Osteocyte (in vitro differentiated cells): ENCODE measurements at regions not wholly inside any gene's neighbourhood (a gene's known extent, or its start where the extent isn't known, plus 50 kb on each side); places are given as distances from the start of the nearest gene placed in this dataset.
A peak's percentile ranks its signal among the peaks of the same experiment; 100 is the strongest.

Experiments used
- DNase-seq: peaks from one replicate; pipeline ENCODE4 v3.0.0; 2021; ENCODE audit warnings: mixed read lengths; ENCODE audit not compliant: unreplicated experiment; ENCODE audit errors: extremely low spot score
- H3K27ac Mint-ChIP-seq: one replicate; pipeline ENCODE4 v1.8.0; 2021; ENCODE audit warnings: mild to moderate bottlenecking, mixed read lengths; ENCODE audit not compliant: unreplicated experiment
- H3K27me3 Mint-ChIP-seq: one replicate; pipeline ENCODE4 v1.8.0; 2021; ENCODE audit warnings: mixed read lengths; ENCODE audit not compliant: unreplicated experiment
- H3K36me3 Mint-ChIP-seq: one replicate; pipeline ENCODE4 v1.8.0; 2021; ENCODE audit warnings: mixed read lengths; ENCODE audit not compliant: unreplicated experiment
- H3K4me1 Mint-ChIP-seq: one replicate; pipeline ENCODE4 v1.8.0; 2021; ENCODE audit warnings: mixed read lengths; ENCODE audit not compliant: unreplicated experiment
- H3K4me3 Mint-ChIP-seq: one replicate; pipeline ENCODE4 v1.8.0; 2021; ENCODE audit warnings: mild to moderate bottlenecking, moderate library complexity, mixed read lengths; ENCODE audit not compliant: unreplicated experiment
- H3K9me3 Mint-ChIP-seq: one replicate; pipeline ENCODE4 v1.8.0; 2021; ENCODE audit warnings: mixed read lengths; ENCODE audit not compliant: unreplicated experiment
- TF ChIP-seq, protein P1 (sequence below): fragments of 200-600 bp; sonication (generic); IDR thresholded peaks from 2 replicates; pipeline ENCODE4 v1.5.0; 2021; ENCODE audit warnings: antibody characterized with exemption, mild to moderate bottlenecking, moderate library complexity

DNA sequence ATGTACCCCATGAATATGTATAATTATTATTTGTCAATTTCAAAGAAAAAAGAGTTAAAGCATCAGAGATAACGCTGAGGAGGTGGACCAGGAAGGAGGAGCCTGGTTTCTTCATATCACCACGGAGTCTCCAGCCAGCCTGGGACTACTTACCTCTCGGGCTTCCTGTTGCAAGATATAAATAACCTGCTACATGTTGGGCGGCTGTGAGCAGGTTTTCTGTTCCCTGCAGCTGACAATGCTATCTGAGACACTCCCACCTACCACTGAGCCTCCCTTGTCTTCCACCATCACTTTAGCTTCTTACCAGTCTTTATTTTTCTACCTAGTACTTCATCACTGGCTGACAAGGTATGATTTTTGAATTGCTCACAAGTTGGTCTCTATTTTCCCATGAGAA, 102.7 kb upstream of the CPEB4 start:
- H3K4me3 Mint-ChIP-seq = no peak overlapping the region
- TF ChIP-seq, protein P1, sequence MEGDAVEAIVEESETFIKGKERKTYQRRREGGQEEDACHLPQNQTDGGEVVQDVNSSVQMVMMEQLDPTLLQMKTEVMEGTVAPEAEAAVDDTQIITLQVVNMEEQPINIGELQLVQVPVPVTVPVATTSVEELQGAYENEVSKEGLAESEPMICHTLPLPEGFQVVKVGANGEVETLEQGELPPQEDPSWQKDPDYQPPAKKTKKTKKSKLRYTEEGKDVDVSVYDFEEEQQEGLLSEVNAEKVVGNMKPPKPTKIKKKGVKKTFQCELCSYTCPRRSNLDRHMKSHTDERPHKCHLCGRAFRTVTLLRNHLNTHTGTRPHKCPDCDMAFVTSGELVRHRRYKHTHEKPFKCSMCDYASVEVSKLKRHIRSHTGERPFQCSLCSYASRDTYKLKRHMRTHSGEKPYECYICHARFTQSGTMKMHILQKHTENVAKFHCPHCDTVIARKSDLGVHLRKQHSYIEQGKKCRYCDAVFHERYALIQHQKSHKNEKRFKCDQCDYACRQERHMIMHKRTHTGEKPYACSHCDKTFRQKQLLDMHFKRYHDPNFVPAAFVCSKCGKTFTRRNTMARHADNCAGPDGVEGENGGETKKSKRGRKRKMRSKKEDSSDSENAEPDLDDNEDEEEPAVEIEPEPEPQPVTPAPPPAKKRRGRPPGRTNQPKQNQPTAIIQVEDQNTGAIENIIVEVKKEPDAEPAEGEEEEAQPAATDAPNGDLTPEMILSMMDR = no peak
- no peak for DNase-seq
- no peaks in the 10 kb centered on the region for H3K36me3 Mint-ChIP-seq
- H3K4me1 Mint-ChIP-seq = peaks cover 40% of the 10 kb centered on the region
- H3K9me3 Mint-ChIP-seq = no peaks in the 10 kb centered on the region
- no peak overlapping the region for H3K27ac Mint-ChIP-seq
- H3K27me3 Mint-ChIP-seq = no peaks in the 10 kb centered on the region

DNA sequence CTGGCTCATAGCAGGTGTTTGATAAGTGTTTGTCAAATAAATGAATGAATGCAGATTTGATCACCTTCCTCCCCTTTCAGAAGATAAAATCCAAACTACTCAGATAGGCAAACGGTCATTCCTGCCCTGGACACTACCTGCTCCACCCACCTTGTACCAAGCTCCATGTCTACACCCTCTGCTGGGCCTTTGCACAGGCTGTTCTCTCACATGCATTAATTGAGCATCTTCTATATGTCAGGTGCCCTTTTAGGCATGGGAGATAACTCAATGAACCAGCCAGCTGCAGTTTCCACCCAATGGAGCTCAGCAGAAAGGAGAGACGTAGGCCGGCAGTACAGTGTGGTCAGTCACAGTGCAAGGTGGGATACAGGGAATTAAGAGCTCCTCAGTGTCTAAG, 102.3 kb upstream of the CPEB4 start:
- H3K27ac Mint-ChIP-seq = no peak overlapping the region
- TF ChIP-seq, protein P1 = no peak
- peaks cover 38% of the 10 kb centered on the region for H3K4me1 Mint-ChIP-seq
- no peak overlapping the region for H3K4me3 Mint-ChIP-seq
- DNase-seq = no peak
- H3K27me3 Mint-ChIP-seq = no peaks in the 10 kb centered on the region
- H3K36me3 Mint-ChIP-seq = no peaks in the 10 kb centered on the region
- no peaks in the 10 kb centered on the region for H3K9me3 Mint-ChIP-seq

DNA sequence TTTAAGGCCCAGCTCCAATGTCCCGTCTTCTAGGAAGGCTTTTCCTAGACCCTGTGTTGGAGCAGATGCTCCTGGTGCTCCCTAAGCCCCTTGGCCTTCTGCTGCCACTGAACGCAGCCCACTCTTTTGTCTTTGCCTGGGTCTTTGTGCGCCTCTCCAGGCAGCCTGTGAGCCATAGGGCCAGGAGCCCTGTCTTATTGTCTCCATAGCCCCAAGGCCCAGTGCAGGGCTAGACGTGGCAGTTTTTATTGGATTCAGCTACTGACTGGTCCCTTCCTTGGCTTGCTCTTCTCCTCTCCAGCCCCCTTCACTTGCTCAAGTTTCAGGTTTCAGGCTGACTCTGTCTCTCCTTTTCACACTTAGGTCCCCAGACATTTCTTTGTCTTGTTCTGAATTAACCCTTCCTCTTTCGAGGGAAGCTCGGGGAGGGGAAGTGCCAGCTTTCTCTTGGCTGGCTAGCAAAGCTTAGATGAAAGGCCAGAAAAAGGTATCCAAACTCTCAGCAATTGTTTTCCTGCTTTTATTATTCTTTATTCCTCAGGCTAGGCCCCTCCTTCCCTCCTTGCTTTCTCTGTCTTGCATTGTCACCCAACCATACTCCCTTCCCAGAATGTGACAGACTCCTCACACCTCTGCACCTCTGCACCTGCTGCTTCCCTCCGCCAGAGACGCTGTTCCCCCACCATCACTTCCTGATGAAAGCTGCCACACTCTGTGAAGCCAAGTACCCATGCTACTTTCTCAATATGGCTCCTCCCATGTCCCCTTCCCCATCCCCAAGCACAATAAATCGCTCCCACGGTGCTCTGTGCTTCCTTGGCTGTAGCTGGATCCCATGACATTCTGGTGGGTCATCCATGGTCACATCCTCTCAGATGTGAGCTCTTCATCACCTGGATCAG, 101.6 kb upstream of the CPEB4 start:
- Mint-ChIP-seq H3K4me1 (peaks cover 31% of the 10 kb centered on the region), H3K9me3 (no peaks in the 10 kb centered on the region), H3K27me3 (no peaks in the 10 kb centered on the region), H3K36me3 (no peaks in the 10 kb centered on the region), H3K27ac (no peak overlapping the region), H3K4me3 (no peak overlapping the region)
- TF ChIP-seq, protein P1 = no peak
- DNase-seq = no peak

DNA sequence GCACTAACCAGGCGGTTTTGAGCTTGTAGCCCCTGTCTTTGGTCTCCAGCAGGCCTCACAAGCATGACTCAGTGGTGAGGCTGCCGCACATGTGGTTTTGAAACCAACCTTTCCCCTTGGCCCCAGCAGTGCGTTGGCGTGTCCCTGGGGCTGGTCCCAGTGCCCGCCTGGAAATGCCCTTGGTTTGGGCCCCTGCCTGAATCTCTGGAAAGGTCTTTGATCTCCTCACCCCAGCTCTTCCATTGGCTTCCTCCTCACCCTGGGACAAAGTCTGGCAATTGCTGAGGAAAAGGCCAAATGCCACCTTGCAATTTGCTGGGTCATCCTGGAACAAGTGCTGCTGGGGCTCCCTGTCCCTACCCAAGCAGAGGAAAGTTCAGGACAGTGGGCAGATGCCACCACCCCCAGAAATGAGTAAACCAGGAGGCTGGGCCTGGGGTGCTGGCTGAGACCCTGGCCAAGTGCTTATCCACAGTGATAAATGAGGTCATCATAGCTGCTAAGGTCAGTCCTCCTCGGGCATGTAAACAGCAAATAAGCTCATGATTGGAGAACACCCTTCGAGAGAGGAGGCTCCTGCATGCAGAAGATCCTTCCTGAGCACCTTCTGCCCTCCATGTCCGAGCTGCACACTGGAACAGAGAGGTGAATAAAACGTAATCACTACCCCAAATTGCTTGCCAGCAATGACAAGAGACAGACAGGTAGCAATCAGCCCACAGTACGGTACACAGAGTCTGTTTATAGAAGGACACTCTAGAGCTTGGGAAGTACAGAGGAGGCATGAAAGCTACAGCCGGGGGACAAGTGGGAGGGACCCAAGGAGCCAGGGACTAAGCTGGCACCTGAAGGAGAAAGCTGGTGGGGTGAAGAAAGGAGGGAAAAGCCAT, 98.9 kb upstream of the CPEB4 start:
- DNase-seq = no peak
- Mint-ChIP-seq H3K27me3 (no peaks in the 10 kb centered on the region), H3K9me3 (no peaks in the 10 kb centered on the region), H3K36me3 (no peaks in the 10 kb centered on the region), H3K27ac (peak overlapping the region; percentile 24), H3K4me1 (peaks cover 10% of the 10 kb centered on the region), H3K4me3 (no peak overlapping the region)
- TF ChIP-seq, protein P1 = no peak

DNA sequence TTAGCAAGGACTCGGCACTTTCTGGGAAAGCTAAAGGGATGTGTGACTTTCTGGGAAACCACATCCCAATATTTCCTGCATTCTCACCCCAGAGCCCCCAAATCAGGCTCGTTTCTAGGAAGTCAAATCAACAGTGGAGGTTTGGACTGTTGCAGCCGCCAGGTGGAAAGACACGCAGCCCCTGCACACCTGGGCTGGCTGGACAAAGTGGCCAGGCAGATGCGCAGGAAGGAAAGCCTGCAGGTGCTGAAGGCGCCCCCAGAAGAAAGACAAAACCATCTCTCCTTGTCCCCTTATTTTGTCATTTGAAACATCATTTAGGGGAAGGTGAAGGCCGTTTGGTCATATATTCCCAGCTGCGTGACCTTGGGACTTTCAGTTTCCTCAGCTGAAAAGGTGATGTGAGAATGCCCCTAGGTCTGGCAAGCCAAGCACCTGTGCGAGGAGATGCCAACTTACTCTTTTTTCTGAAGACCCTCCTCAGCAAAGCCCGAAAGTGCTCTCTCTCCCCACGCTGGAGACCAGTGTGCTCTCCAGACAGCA, 97.9 kb upstream of the CPEB4 start:
- DNase-seq = no peak

More for the DNA sequence above, 97.9 kb upstream of the CPEB4 start:
- TF ChIP-seq, protein P1 = no peak
- Mint-ChIP-seq H3K27ac (no peak overlapping the region), H3K36me3 (no peaks in the 10 kb centered on the region), H3K9me3 (no peaks in the 10 kb centered on the region), H3K4me1 (peaks cover 10% of the 10 kb centered on the region), H3K27me3 (no peaks in the 10 kb centered on the region), H3K4me3 (no peak overlapping the region)
